Panc1 (cell line): ENCODE measurements at regions not wholly inside any gene's neighbourhood (a gene's known extent, or its start where the extent isn't known, plus 50 kb on each side); places are given as distances from the start of the nearest gene placed in this dataset.

Experiments
- POLR2AphosphoS5 ChIP-seq: IDR thresholded peaks from 2 replicates; pipeline ENCODE4 v1.6.1; 2012; ENCODE audit warnings: mild to moderate bottlenecking, low read depth, low read length, moderate library complexity
- REST ChIP-seq, 2 experiments: IDR thresholded peaks; 2 replicates each; pipeline ENCODE4 v1.6.1; 2011 to 2012; ENCODE audit warnings: low read depth in 2 of 2, control low read depth in 1 of 2, low read length in 1 of 2, mild to moderate bottlenecking in 1 of 2, moderate library complexity in 1 of 2; ENCODE audit not compliant: insufficient read depth in 1 of 2
- TF ChIP-seq, protein P1 (sequence below): fragments of 450-650 bp; IDR thresholded peaks from 2 replicates; pipeline ENCODE4 v1.5.1; 2017; ENCODE audit warnings: mild to moderate bottlenecking

DNA sequence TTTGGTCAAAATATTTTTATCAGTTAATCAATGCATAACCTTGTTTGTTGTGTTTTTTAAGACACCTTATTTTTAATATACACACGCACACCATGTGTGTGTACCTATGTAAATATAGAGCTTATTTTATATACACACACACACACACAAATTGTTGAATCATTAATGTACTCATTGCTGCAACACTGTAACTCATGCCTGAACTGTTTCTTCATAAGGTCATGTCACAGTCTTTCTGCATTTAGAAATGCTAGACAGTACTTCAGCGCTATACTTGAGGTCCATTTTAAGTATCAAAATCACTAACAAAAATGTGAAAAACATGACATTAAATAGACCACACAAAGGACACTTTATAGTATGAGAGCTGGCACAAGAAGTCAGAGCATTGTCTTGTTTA lies 589.4 kb downstream of the SI start:
- TF ChIP-seq REST (IDR thresholded peaks at IDR 0.05; ENCODE audit: insufficient read depth in 1 of 2, low read depth in 2 of 2, low read length in 1 of 2): no peak
- TF ChIP-seq, protein P1, sequence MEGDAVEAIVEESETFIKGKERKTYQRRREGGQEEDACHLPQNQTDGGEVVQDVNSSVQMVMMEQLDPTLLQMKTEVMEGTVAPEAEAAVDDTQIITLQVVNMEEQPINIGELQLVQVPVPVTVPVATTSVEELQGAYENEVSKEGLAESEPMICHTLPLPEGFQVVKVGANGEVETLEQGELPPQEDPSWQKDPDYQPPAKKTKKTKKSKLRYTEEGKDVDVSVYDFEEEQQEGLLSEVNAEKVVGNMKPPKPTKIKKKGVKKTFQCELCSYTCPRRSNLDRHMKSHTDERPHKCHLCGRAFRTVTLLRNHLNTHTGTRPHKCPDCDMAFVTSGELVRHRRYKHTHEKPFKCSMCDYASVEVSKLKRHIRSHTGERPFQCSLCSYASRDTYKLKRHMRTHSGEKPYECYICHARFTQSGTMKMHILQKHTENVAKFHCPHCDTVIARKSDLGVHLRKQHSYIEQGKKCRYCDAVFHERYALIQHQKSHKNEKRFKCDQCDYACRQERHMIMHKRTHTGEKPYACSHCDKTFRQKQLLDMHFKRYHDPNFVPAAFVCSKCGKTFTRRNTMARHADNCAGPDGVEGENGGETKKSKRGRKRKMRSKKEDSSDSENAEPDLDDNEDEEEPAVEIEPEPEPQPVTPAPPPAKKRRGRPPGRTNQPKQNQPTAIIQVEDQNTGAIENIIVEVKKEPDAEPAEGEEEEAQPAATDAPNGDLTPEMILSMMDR: no peak
- no peak for TF ChIP-seq POLR2AphosphoS5
